ENCODE measurements at regions not wholly inside any gene's neighbourhood (a gene's known extent, or its start where the extent isn't known, plus 50 kb on each side); places are given as distances from the start of the nearest gene placed in this dataset.

GRCh38 chr14:22464422-22465142 lies 124.4 kb downstream of the DAD1 start (continued):
- no peak for TF ChIP-seq POLR2AphosphoS5 (IDR thresholded peaks at IDR 0.05; ENCODE audit: low read depth, low read length)
- TF ChIP-seq ATF2 (IDR thresholded peaks at IDR 0.05; ENCODE audit: low read length) = no peak
- TF ChIP-seq POU5F1 (IDR thresholded peaks at IDR 0.05; ENCODE audit: low read depth, low read length) = no peak
- TF ChIP-seq BACH1 (IDR thresholded peaks at IDR 0.05; ENCODE audit: low read length) = no peak
- no peak for TF ChIP-seq USF2 (IDR thresholded peaks at IDR 0.05; ENCODE audit: low read length)
